PC-3 (cell line): ENCODE measurements at regions not wholly inside any gene's neighbourhood (a gene's known extent, or its start where the extent isn't known, plus 50 kb on each side); places are given as distances from the start of the nearest gene placed in this dataset.

Experiments used
- ATAC-seq: fragments of 200-7000 bp; cut with Tn5 transposase; 2 replicates; pipeline ENCODE4 v1.9.1; 2020; ENCODE audit warnings: mild to moderate bottlenecking, moderate library complexity
- BruUV-seq: library from RNA; stranded (reverse); fragments of 400-500 nt; replicated peaks from 2 replicates; lab custom pipeline; 2021; lab: Mats Ljungman, UMichigan
- CTCF ChIA-PET: fragments of 300-600 bp; sonication (Branson Sonifier 250); formaldehyde crosslinking; loops from one replicate; lab custom pipeline; 2022; ENCODE audit warnings: antibody characterized with exemption; lab: Charles Lee
- POLR2A ChIA-PET: fragments of 300-600 bp; sonication (Branson Sonifier 250); formaldehyde crosslinking; loops from one replicate; lab custom pipeline; 2022; ENCODE audit warnings: antibody characterized with exemption; ENCODE audit not compliant: unreplicated experiment; lab: Charles Lee
- DNase-seq: peaks from one replicate; pipeline ENCODE4 v3.0.0-alpha.2; 2015
- H2AFZ ChIP-seq: fragments of 300-600 bp; sonication (generic); 2 replicates; pipeline ENCODE4 v1.6.0; 2016; ENCODE audit warnings: antibody characterized with exemption, low read length
- H3F3A ChIP-seq: fragments of 300-600 bp; sonication (generic); one replicate; pipeline ENCODE4 v1.6.0; 2017; ENCODE audit warnings: antibody characterized with exemption, low read length, control low read depth, mild to moderate bottlenecking; ENCODE audit not compliant: unreplicated experiment
- H3K27ac ChIP-seq: fragments of 300-600 bp; sonication (generic); 2 replicates; pipeline ENCODE4 v1.5.1; 2016; ENCODE audit warnings: mild to moderate bottlenecking, low read length
- H3K27me3 ChIP-seq: fragments of 300-600 bp; sonication (generic); 2 replicates; pipeline ENCODE4 v1.6.1; 2016; ENCODE audit warnings: low read length, mixed read lengths
- H3K36me3 ChIP-seq: fragments of 300-600 bp; sonication (generic); 2 replicates; pipeline ENCODE4 v1.6.1; 2016; ENCODE audit warnings: low read depth, mixed run types, low read length, mixed read lengths
- H3K4me1 ChIP-seq: fragments of 300-600 bp; sonication (generic); 2 replicates; pipeline ENCODE4 v1.5.1; 2016; ENCODE audit warnings: low read length; ENCODE audit not compliant: insufficient read depth
- H3K4me2 ChIP-seq: fragments of 300-600 bp; sonication (generic); 2 replicates; pipeline ENCODE4 v1.6.0; 2016; ENCODE audit warnings: low read length
- H3K4me3 ChIP-seq: fragments of 300-600 bp; sonication (generic); 2 replicates; pipeline ENCODE4 v1.5.1; 2016; ENCODE audit warnings: mild to moderate bottlenecking, low read length, mixed read lengths
- H3K79me2 ChIP-seq: fragments of 300-600 bp; sonication (generic); 2 replicates; pipeline ENCODE4 v1.6.1; 2017; ENCODE audit warnings: low read length, mixed read lengths
- H3K9ac ChIP-seq: fragments of 300-600 bp; sonication (generic); 2 replicates; pipeline ENCODE4 v1.6.0; 2016; ENCODE audit warnings: mild to moderate bottlenecking, low read length
- H3K9me2 ChIP-seq: fragments of 300-600 bp; sonication (generic); replicated peaks from 2 replicates; pipeline ENCODE4 v1.6.1; 2016; ENCODE audit warnings: mixed run types, low read length, mixed read lengths
- H3K9me3 ChIP-seq: fragments of 300-600 bp; sonication (generic); 2 replicates; pipeline ENCODE4 v1.6.1; 2016; ENCODE audit warnings: low read length, mixed read lengths
- H4K20me1 ChIP-seq: fragments of 300-600 bp; sonication (generic); 2 replicates; pipeline ENCODE4 v1.6.1; 2016; ENCODE audit warnings: low read length, mixed read lengths
- CTCF ChIP-seq: fragments of 300-600 bp; sonication (generic); conservative IDR thresholded peaks from 2 replicates; pipeline ENCODE4 v1.5.1; 2017; ENCODE audit warnings: antibody characterized with exemption, low read depth, mild to moderate bottlenecking, low read length
- EZH2 ChIP-seq: fragments of 300-600 bp; sonication (generic); IDR thresholded peaks from one replicate; pipeline ENCODE4 v1.6.1; 2017; ENCODE audit warnings: antibody characterized with exemption, mild to moderate bottlenecking, low read length; ENCODE audit not compliant: unreplicated experiment
- EZH2phosphoT487 ChIP-seq: fragments of 300-600 bp; sonication (generic); IDR thresholded peaks from 2 replicates; pipeline ENCODE4 v1.6.1; 2018; ENCODE audit warnings: mild to moderate bottlenecking, antibody characterized with exemption, low read length, borderline replicate concordance
- intact Hi-C: fragments of 100-400 bp; cut with micrococcal nuclease; formaldehyde crosslinking; loops from 2 replicates; pipeline ENCODE4 v1.9.0; 2023

- Histone ChIP-seq H3K36me3 (no peaks in the 10 kb centered on the region), H3K4me1 (no peaks in the 10 kb centered on the region), H3K4me3 (no peak overlapping the region), H3F3A (no peaks in the 10 kb centered on the region), H3K9me3 (no peaks in the 10 kb centered on the region), H3K27me3 (no peaks in the 10 kb centered on the region), H4K20me1 (no peaks in the 10 kb centered on the region), H3K9me2 (no peaks in the 10 kb centered on the region), H3K79me2 (no peaks in the 10 kb centered on the region), H3K27ac (no peak overlapping the region), H3K9ac (no peak overlapping the region), H3K4me2 (no peak overlapping the region), H2AFZ (no peak overlapping the region)
- ATAC-seq = no peak
- intact Hi-C loops = no loop called here
- ChIA-PET CTCF (no interaction called here), POLR2A (no interaction called here)
- DNase-seq = no peak
- TF ChIP-seq EZH2phosphoT487 (no peak), CTCF (no peak)
- no TSS peak for BruUV-seq
Observed at GRCh38 chrX:140447150-140447549, 57.7 kb downstream of the SOX3 start.

GRCh38 chrX:140440876-140441275 lies 64.0 kb downstream of the SOX3 start:
- Histone ChIP-seq H3K9me2 (no peaks in the 10 kb centered on the region), H4K20me1 (no peaks in the 10 kb centered on the region), H3K27me3 (no peaks in the 10 kb centered on the region), H3K9ac (no peak overlapping the region), H3K27ac (no peak overlapping the region), H3K4me3 (no peak overlapping the region), H3K4me1 (no peaks in the 10 kb centered on the region), H3K4me2 (no peak overlapping the region), H3K36me3 (no peaks in the 10 kb centered on the region), H3F3A (no peaks in the 10 kb centered on the region), H3K9me3 (no peaks in the 10 kb centered on the region), H2AFZ (peak overlapping the region; percentile 53; the same call in 1 of the 2 replicates), H3K79me2 (no peaks in the 10 kb centered on the region)
- CTCF ChIA-PET = no interaction called here
- intact Hi-C loops = no loop called here
- no peak for TF ChIP-seq EZH2phosphoT487
- TF ChIP-seq EZH2 = no peak
- TF ChIP-seq CTCF = no peak
- BruUV-seq = no TSS peak
- DNase-seq (no peak), ATAC-seq (no peak)
- POLR2A ChIA-PET = no interaction called here

- Histone ChIP-seq H3K9me3 (no peaks in the 10 kb centered on the region), H3K9ac (no peak overlapping the region), H3K4me3 (peak overlapping the region; percentile 57; the same call in 1 of the 2 replicates), H3K4me2 (peak overlapping the region; percentile 64), H3K27me3 (no peaks in the 10 kb centered on the region), H3K79me2 (no peaks in the 10 kb centered on the region), H2AFZ (peak overlapping the region; percentile 71), H3K36me3 (no peaks in the 10 kb centered on the region), H3F3A (no peaks in the 10 kb centered on the region), H4K20me1 (no peaks in the 10 kb centered on the region), H3K27ac (no peak overlapping the region), H3K9me2 (no peaks in the 10 kb centered on the region), H3K4me1 (no peaks in the 10 kb centered on the region)
- BruUV-seq = no TSS peak
- TF ChIP-seq CTCF (no peak), EZH2 (no peak), EZH2phosphoT487 (no peak)
- DNase-seq = peak; percentile 32
- intact Hi-C loops = no loop called here
- POLR2A ChIA-PET = no interaction called here
- ATAC-seq = no peak
- CTCF ChIA-PET = no interaction called here
Observed at GRCh38 chrX:140439476-140439875, 65.4 kb downstream of the SOX3 start.
